ENCODE measurements at regions not wholly inside any gene's neighbourhood (a gene's known extent, or its start where the extent isn't known, plus 50 kb on each side); places are given as distances from the start of the nearest gene placed in this dataset.
"Not testable (repeated sequence)": the region's sequence is repeated elsewhere in the genome, so short reads cannot be mapped to it uniquely, and the experiment has no call there.

- TF ChIP-seq, protein P1, sequence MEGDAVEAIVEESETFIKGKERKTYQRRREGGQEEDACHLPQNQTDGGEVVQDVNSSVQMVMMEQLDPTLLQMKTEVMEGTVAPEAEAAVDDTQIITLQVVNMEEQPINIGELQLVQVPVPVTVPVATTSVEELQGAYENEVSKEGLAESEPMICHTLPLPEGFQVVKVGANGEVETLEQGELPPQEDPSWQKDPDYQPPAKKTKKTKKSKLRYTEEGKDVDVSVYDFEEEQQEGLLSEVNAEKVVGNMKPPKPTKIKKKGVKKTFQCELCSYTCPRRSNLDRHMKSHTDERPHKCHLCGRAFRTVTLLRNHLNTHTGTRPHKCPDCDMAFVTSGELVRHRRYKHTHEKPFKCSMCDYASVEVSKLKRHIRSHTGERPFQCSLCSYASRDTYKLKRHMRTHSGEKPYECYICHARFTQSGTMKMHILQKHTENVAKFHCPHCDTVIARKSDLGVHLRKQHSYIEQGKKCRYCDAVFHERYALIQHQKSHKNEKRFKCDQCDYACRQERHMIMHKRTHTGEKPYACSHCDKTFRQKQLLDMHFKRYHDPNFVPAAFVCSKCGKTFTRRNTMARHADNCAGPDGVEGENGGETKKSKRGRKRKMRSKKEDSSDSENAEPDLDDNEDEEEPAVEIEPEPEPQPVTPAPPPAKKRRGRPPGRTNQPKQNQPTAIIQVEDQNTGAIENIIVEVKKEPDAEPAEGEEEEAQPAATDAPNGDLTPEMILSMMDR (IDR thresholded peaks at IDR 0.05) = not testable (repeated sequence)
- TF ChIP-seq EP300 (IDR thresholded peaks at IDR 0.05) = not testable (repeated sequence)
These were observed 142.1 kb upstream of the TFAP2D start for GRCh38 chr6:50571230-50571629.
